CD4-positive, alpha-beta T cell (primary cell): ENCODE measurements at regions not wholly inside any gene's neighbourhood (a gene's known extent, or its start where the extent isn't known, plus 50 kb on each side); places are given as distances from the start of the nearest gene placed in this dataset.

Experiments used
- ATAC-seq: fragments of 200-7000 bp; cut with Tn5 transposase; one replicate; pipeline ENCODE4 v1.10.0; 2022; ENCODE audit warnings: mild to moderate bottlenecking; ENCODE audit not compliant: poor library complexity
- CTCF ChIA-PET: fragments of 350-600 bp; sonication (Branson Sonifier 250); formaldehyde crosslinking; loops from one replicate; lab custom pipeline; 2021; ENCODE audit warnings: antibody characterized with exemption, inconsistent platforms; lab: Charles Lee
- POLR2A ChIA-PET: fragments of 350-600 bp; sonication (Branson Sonifier 250); formaldehyde crosslinking; loops from one replicate; lab custom pipeline; 2021; ENCODE audit warnings: antibody characterized with exemption, inconsistent platforms; lab: Charles Lee
- DNase-seq, 14 experiments: peaks; one replicate each; pipeline ENCODE4 v3.0.0-alpha.2; 2013 to 2020; ENCODE audit warnings: mixed read lengths in 2 of 14
- H3K27ac ChIP-seq, 2 donors: one replicate each; pipeline versions ENCODE4 v1.5.1 to v1.7.0; 2013; ENCODE audit warnings: low read length in 2 of 2, low read depth in 1 of 2, mild to moderate bottlenecking in 1 of 2
- H3K27me3 ChIP-seq, 2 experiments: 1 replicate in 1 of 2; 2 replicates in 1 of 2; pipeline versions ENCODE4 v1.6.1 to v1.7.0; 2013; ENCODE audit warnings: low read length in 2 of 2, control low read depth in 1 of 2, mild to moderate bottlenecking in 1 of 2, moderate library complexity in 1 of 2; ENCODE audit not compliant: insufficient read depth in 2 of 2, control insufficient read depth in 1 of 2
- H3K36me3 ChIP-seq: one replicate; pipeline ENCODE4 v1.6.1; 2013; ENCODE audit warnings: low read length, control low read depth; ENCODE audit not compliant: insufficient read depth
- H3K4me1 ChIP-seq: one replicate; pipeline ENCODE4 v1.6.1; 2013; ENCODE audit warnings: low read length, control low read depth; ENCODE audit not compliant: insufficient read depth
- H3K4me3 ChIP-seq: one replicate; pipeline ENCODE4 v1.5.1; 2013; ENCODE audit warnings: mild to moderate bottlenecking, low read length, moderate library complexity
- H3K9me3 ChIP-seq, 2 experiments: 1 replicate in 1 of 2; 2 replicates in 1 of 2; pipeline versions ENCODE4 v1.6.1 to v1.7.0; 2013; ENCODE audit warnings: low read length in 2 of 2, mild to moderate bottlenecking in 2 of 2, control low read depth in 1 of 2, moderate library complexity in 1 of 2; ENCODE audit not compliant: control insufficient read depth in 1 of 2, insufficient read depth in 1 of 2
- H3K27ac Mint-ChIP-seq: one replicate; pipeline ENCODE4 v1.8.0; 2020; ENCODE audit warnings: mixed read lengths
- H3K27me3 Mint-ChIP-seq: one replicate; pipeline ENCODE4 v1.8.0; 2021; ENCODE audit warnings: mixed read lengths
- H3K36me3 Mint-ChIP-seq: one replicate; pipeline ENCODE4 v1.8.0; 2021; ENCODE audit warnings: low read depth, mixed read lengths
- H3K4me1 Mint-ChIP-seq: one replicate; pipeline ENCODE4 v1.8.0; 2021; ENCODE audit warnings: low read depth, mixed read lengths
- H3K4me3 Mint-ChIP-seq: one replicate; pipeline ENCODE4 v1.8.0; 2020; ENCODE audit warnings: mild to moderate bottlenecking, mixed read lengths
- H3K9me3 Mint-ChIP-seq: one replicate; pipeline ENCODE4 v1.8.0; 2020; ENCODE audit warnings: mixed read lengths
- CTCF ChIP-seq: fragments of 200-600 bp; IDR thresholded peaks from one replicate; pipeline ENCODE4 v1.8.0; 2022; ENCODE audit warnings: antibody characterized with exemption, mild to moderate bottlenecking
- intact Hi-C, 2 experiments: fragments of 100-400 bp; cut with DNase I in 1 of 2; cut with micrococcal nuclease in 1 of 2; formaldehyde crosslinking; loops; one replicate each; pipeline versions ENCODE4 v1.15.1 to v1.9.0; 2023 to 2025; cut with DNase I, micrococcal nuclease

- no peaks in the 10 kb centered on the region for H3K9me3 ChIP-seq
- H3K36me3 Mint-ChIP-seq = no peaks in the 10 kb centered on the region
- no peak for TF ChIP-seq CTCF
- no peaks in the 10 kb centered on the region for H3K27me3 Mint-ChIP-seq
- H3K4me3 ChIP-seq = no peak overlapping the region
- no peak overlapping the region for H3K4me3 Mint-ChIP-seq
- ChIA-PET POLR2A (no interaction called here), CTCF (no interaction called here)
- no peaks in the 10 kb centered on the region for H3K4me1 ChIP-seq
- ATAC-seq (no peak), DNase-seq (no peak)
- intact Hi-C loops = loop anchor here in 1 of 2 experiments (1.0 kb wide), 1 partner anchor 23 kb away; no protein-coding TSS in a partner anchor
- H3K27me3 ChIP-seq = no peaks in the 10 kb centered on the region
- no peak overlapping the region for H3K27ac Mint-ChIP-seq
- no peak overlapping the region for H3K27ac ChIP-seq
- no peaks in the 10 kb centered on the region for H3K9me3 Mint-ChIP-seq
- no peaks in the 10 kb centered on the region for H3K36me3 ChIP-seq
- no peaks in the 10 kb centered on the region for H3K4me1 Mint-ChIP-seq
Measured at GRCh38 chr5:58019614-58020013, 440.3 kb downstream of the PLK2 start.

- Mint-ChIP-seq H3K9me3 (no peaks in the 10 kb centered on the region), H3K27ac (no peak overlapping the region), H3K4me1 (no peaks in the 10 kb centered on the region), H3K4me3 (no peak overlapping the region), H3K27me3 (no peaks in the 10 kb centered on the region), H3K36me3 (no peaks in the 10 kb centered on the region)
- no peaks in the 10 kb centered on the region for H3K36me3 ChIP-seq
- ChIA-PET POLR2A (no interaction called here), CTCF (no interaction called here)
- no peaks in the 10 kb centered on the region for H3K27me3 ChIP-seq
- intact Hi-C loops = no loop called here
- TF ChIP-seq CTCF = no peak
- no peak overlapping the region for H3K27ac ChIP-seq
- H3K4me1 ChIP-seq = no peaks in the 10 kb centered on the region
- ATAC-seq (no peak), DNase-seq (no peak)
- H3K9me3 ChIP-seq = no peaks in the 10 kb centered on the region
- H3K4me3 ChIP-seq = no peak overlapping the region
Measured at GRCh38 chr5:58018016-58018415, 441.9 kb downstream of the PLK2 start.

- no peaks in the 10 kb centered on the region for H3K36me3 ChIP-seq
- H3K9me3 ChIP-seq = no peaks in the 10 kb centered on the region
- H3K9me3 Mint-ChIP-seq = no peaks in the 10 kb centered on the region
- ATAC-seq (no peak), DNase-seq (no peak)
- H3K27me3 Mint-ChIP-seq = no peaks in the 10 kb centered on the region
- H3K36me3 Mint-ChIP-seq = no peaks in the 10 kb centered on the region
- H3K27me3 ChIP-seq = no peaks in the 10 kb centered on the region
- intact Hi-C loops = no loop called here
- ChIA-PET CTCF (no interaction called here), POLR2A (no interaction called here)
- H3K4me3 Mint-ChIP-seq = no peak overlapping the region
- no peak overlapping the region for H3K27ac Mint-ChIP-seq
- no peak overlapping the region for H3K27ac ChIP-seq
- TF ChIP-seq CTCF = no peak
- no peak overlapping the region for H3K4me3 ChIP-seq
- no peaks in the 10 kb centered on the region for H3K4me1 ChIP-seq
- no peaks in the 10 kb centered on the region for H3K4me1 Mint-ChIP-seq
Measured at GRCh38 chr5:58016877-58017276, 443.0 kb downstream of the PLK2 start.
